Lower leg skin (tissue), 3 donors: ENCODE measurements at regions not wholly inside any gene's neighbourhood (a gene's known extent, or its start where the extent isn't known, plus 50 kb on each side); places are given as distances from the start of the nearest gene placed in this dataset.

Source experiments
- CTCF ChIP-seq, 3 donors: fragments of 450-650 bp; IDR thresholded peaks; one replicate each; pipeline ENCODE4 v1.5.1; 2016; ENCODE audit warnings: antibody characterized with exemption in 3 of 3, mild to moderate bottlenecking in 3 of 3, moderate library complexity in 2 of 3
- POLR2A ChIP-seq, 2 donors: fragments of 450-650 bp; IDR thresholded peaks; one replicate each; pipeline ENCODE4 v1.6.1; 2016 to 2017; ENCODE audit warnings: antibody characterized with exemption in 2 of 2, mild to moderate bottlenecking in 1 of 2, moderate library complexity in 1 of 2

GRCh38 chr13:74064805-74065312, 69.3 kb downstream of the KLF12 start:
- TF ChIP-seq CTCF (IDR thresholded peaks at IDR 0.05) (no peak), POLR2A (IDR thresholded peaks at IDR 0.05) (no peak)
